GM23338 (cell line): ENCODE measurements at regions not wholly inside any gene's neighbourhood (a gene's known extent, or its start where the extent isn't known, plus 50 kb on each side); places are given as distances from the start of the nearest gene placed in this dataset.

ENCODE experiments used
- ATAC-seq: fragments of 200-7000 bp; cut with Tn5 transposase; 3 replicates; pipeline ENCODE4 v1.9.1; 2020
- DNase-seq: peaks from one replicate; pipeline ENCODE4 v3.0.0-alpha.2; 2015; ENCODE audit warnings: low spot score
- H2AFZ ChIP-seq: fragments of 200-600 bp; sonication (generic); 2 replicates; pipeline ENCODE4 v1.8.0; 2016; ENCODE audit warnings: antibody characterized with exemption, mild to moderate bottlenecking, moderate library complexity
- H3F3A ChIP-seq: fragments of 200-600 bp; sonication (generic); replicated peaks from 2 replicates; pipeline ENCODE4 v1.8.0; 2017; ENCODE audit warnings: antibody characterized with exemption, mixed run types, low read depth
- H3K27ac ChIP-seq: fragments of 200-600 bp; sonication (generic); 2 replicates; pipeline ENCODE4 v1.6.1; 2016; ENCODE audit warnings: low read depth
- H3K27me3 ChIP-seq: fragments of 200-600 bp; sonication (generic); 2 replicates; pipeline ENCODE4 v1.8.0; 2016; ENCODE audit warnings: mild to moderate bottlenecking, mixed run types, moderate library complexity; ENCODE audit not compliant: insufficient read depth
- H3K36me3 ChIP-seq: fragments of 200-600 bp; sonication (generic); 2 replicates; pipeline ENCODE4 v1.8.0; 2016; ENCODE audit warnings: mild to moderate bottlenecking; ENCODE audit not compliant: insufficient read depth
- H3K4me1 ChIP-seq: fragments of 200-600 bp; sonication (generic); 2 replicates; pipeline ENCODE4 v1.8.0; 2016; ENCODE audit warnings: mild to moderate bottlenecking, moderate library complexity; ENCODE audit not compliant: insufficient read depth
- H3K4me2 ChIP-seq: fragments of 200-600 bp; sonication (generic); 2 replicates; pipeline ENCODE4 v1.7.1; 2017; ENCODE audit warnings: mixed run types
- H3K4me3 ChIP-seq: fragments of 200-600 bp; sonication (generic); 2 replicates; pipeline ENCODE4 v1.6.1; 2016; ENCODE audit warnings: mixed run types
- H3K79me2 ChIP-seq: fragments of 200-600 bp; sonication (generic); replicated peaks from 2 replicates; pipeline ENCODE4 v1.8.0; 2017; ENCODE audit warnings: mild to moderate bottlenecking; ENCODE audit not compliant: insufficient read depth
- H3K9me2 ChIP-seq: fragments of 200-600 bp; sonication (generic); 2 replicates; pipeline ENCODE4 v1.8.0; 2017; ENCODE audit not compliant: insufficient read depth
- H4K20me1 ChIP-seq: fragments of 200-600 bp; sonication (generic); replicated peaks from 2 replicates; pipeline ENCODE4 v1.8.0; 2017; ENCODE audit warnings: mild to moderate bottlenecking; ENCODE audit not compliant: insufficient read depth
- H3K27ac Mint-ChIP-seq: 2 replicates; pipeline ENCODE4 v1.8.0; 2020; ENCODE audit warnings: inconsistent platforms, mild to moderate bottlenecking, moderate library complexity, mixed read lengths
- H3K27me3 Mint-ChIP-seq: 3 replicates; pipeline ENCODE4 v1.8.0; 2022; ENCODE audit warnings: low read depth, mild to moderate bottlenecking, moderate library complexity, mixed read lengths, inconsistent platforms; ENCODE audit not compliant: insufficient read depth, poor library complexity
- H3K36me3 Mint-ChIP-seq: 3 replicates; pipeline ENCODE4 v1.8.0; 2021; ENCODE audit warnings: low read depth, mild to moderate bottlenecking, inconsistent platforms, moderate library complexity, mixed read lengths
- H3K4me1 Mint-ChIP-seq: 3 replicates; pipeline ENCODE4 v1.8.0; 2020; ENCODE audit warnings: mild to moderate bottlenecking, inconsistent platforms, mixed read lengths
- H3K4me3 Mint-ChIP-seq: 3 replicates; pipeline ENCODE4 v1.8.0; 2021; ENCODE audit warnings: moderate library complexity, mild to moderate bottlenecking, inconsistent platforms, mixed read lengths
- H3K9me3 Mint-ChIP-seq: 3 replicates; pipeline ENCODE4 v1.8.0; 2020; ENCODE audit warnings: moderate library complexity, mild to moderate bottlenecking, inconsistent platforms, mixed read lengths
- CREB1 ChIP-seq: fragments of 250-450 bp; sonication (Bioruptor Pico); IDR thresholded peaks from 2 replicates; pipeline ENCODE4 v1.5.0; 2020; ENCODE audit warnings: low read depth, mild to moderate bottlenecking, moderate library complexity
- CTCF ChIP-seq, 2 experiments: fragments of 200-600 bp in 1 of 2; sonication (generic) in 1 of 2; conservative IDR thresholded peaks; 2 replicates each; pipeline versions ENCODE4 v1.5.1 to v1.6.1; 2016 to 2017; ENCODE audit warnings: antibody characterized with exemption in 2 of 2, low read depth in 2 of 2, mild to moderate bottlenecking in 2 of 2, moderate library complexity in 1 of 2
- ETS1 ChIP-seq: IDR thresholded peaks from 2 replicates; pipeline ENCODE4 v1.6.1; 2016; ENCODE audit warnings: antibody characterized with exemption
- EZH2 ChIP-seq: fragments of 200-600 bp; sonication (generic); IDR thresholded peaks from one replicate; pipeline ENCODE4 v1.8.0; 2017; ENCODE audit warnings: antibody characterized with exemption, mild to moderate bottlenecking, low read depth; ENCODE audit not compliant: unreplicated experiment
- EZH2phosphoT487 ChIP-seq: fragments of 200-600 bp; sonication (generic); IDR thresholded peaks from one replicate; pipeline ENCODE4 v1.8.1; 2018; ENCODE audit warnings: antibody characterized with exemption; ENCODE audit not compliant: unreplicated experiment
- JUNB ChIP-seq: IDR thresholded peaks from one replicate; pipeline ENCODE4 v1.6.1; 2016; ENCODE audit warnings: antibody characterized with exemption; ENCODE audit not compliant: unreplicated experiment
- NANOG ChIP-seq: IDR thresholded peaks from 2 replicates; pipeline ENCODE4 v1.6.1; 2016; ENCODE audit warnings: antibody characterized with exemption, borderline replicate concordance
- POLR2AphosphoS5 ChIP-seq: IDR thresholded peaks from 2 replicates; pipeline ENCODE4 v1.6.1; 2016; ENCODE audit warnings: antibody characterized with exemption, low read depth
- STAT1 ChIP-seq: IDR thresholded peaks from one replicate; pipeline ENCODE4 v1.6.1; 2016; ENCODE audit warnings: antibody characterized with exemption; ENCODE audit not compliant: unreplicated experiment
- ZNF114 ChIP-seq: fragments of 250-450 bp; sonication (Bioruptor Pico); IDR thresholded peaks from 2 replicates; pipeline ENCODE4 v1.5.0; 2020; ENCODE audit warnings: mild to moderate bottlenecking, moderate library complexity
- ZNF331 ChIP-seq: fragments of 250-450 bp; sonication (Bioruptor Pico); IDR thresholded peaks from 2 replicates; pipeline ENCODE4 v1.5.0; 2020; ENCODE audit warnings: low read depth, mild to moderate bottlenecking, moderate library complexity
- ZNF462 ChIP-seq: fragments of 250-450 bp; sonication (Bioruptor Pico); IDR thresholded peaks from 2 replicates; pipeline ENCODE4 v1.5.0; 2020; ENCODE audit warnings: mild to moderate bottlenecking, moderate library complexity
- TF ChIP-seq, protein P1 (sequence below): IDR thresholded peaks from one replicate; pipeline ENCODE4 v1.6.1; 2018; ENCODE audit warnings: antibody characterized with exemption; ENCODE audit not compliant: unreplicated experiment

DNA sequence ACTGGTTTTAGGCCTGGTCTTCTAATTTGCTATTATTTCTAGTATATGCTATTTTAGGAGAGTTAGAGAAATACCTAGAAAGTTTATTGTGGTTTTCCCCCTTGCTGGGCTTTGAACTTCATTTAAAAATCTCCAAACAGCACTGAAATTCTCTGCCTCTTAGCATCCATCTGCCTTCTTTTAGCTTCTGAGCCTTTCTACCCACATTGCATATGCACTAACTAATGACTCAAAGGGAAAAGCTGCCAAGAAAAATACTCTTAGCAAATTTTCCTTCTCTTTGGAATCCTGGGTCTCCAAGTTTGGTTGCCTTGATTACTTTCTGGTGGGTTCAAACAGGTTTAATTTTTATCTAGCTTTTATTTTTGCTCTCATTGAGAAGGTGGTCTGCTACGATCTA is 408.4 kb upstream of the PTBP2 start:
- Mint-ChIP-seq H3K27ac (no peak overlapping the region), H3K4me1 (peaks cover 9% of the 10 kb centered on the region), H3K27me3 (no peaks in the 10 kb centered on the region), H3K9me3 (no peaks in the 10 kb centered on the region), H3K4me3 (no peak overlapping the region), H3K36me3 (no peaks in the 10 kb centered on the region)
- DNase-seq (no peak), ATAC-seq (no peak)
- no peak for TF ChIP-seq EZH2
- TF ChIP-seq CREB1 (CRISPR knock-in tag): no peak
- TF ChIP-seq CTCF (conservative IDR thresholded peaks at IDR 0.05; ENCODE audit: low read depth in 2 of 2): no peak
- no peak for TF ChIP-seq STAT1
- TF ChIP-seq EZH2phosphoT487: no peak
- TF ChIP-seq JUNB: no peak
- TF ChIP-seq ETS1: no peak
- TF ChIP-seq ZNF331 (CRISPR knock-in tag): no peak
- no peak for TF ChIP-seq POLR2AphosphoS5
- TF ChIP-seq ZNF114 (CRISPR knock-in tag): no peak
- TF ChIP-seq NANOG: no peak
- TF ChIP-seq, protein P1, sequence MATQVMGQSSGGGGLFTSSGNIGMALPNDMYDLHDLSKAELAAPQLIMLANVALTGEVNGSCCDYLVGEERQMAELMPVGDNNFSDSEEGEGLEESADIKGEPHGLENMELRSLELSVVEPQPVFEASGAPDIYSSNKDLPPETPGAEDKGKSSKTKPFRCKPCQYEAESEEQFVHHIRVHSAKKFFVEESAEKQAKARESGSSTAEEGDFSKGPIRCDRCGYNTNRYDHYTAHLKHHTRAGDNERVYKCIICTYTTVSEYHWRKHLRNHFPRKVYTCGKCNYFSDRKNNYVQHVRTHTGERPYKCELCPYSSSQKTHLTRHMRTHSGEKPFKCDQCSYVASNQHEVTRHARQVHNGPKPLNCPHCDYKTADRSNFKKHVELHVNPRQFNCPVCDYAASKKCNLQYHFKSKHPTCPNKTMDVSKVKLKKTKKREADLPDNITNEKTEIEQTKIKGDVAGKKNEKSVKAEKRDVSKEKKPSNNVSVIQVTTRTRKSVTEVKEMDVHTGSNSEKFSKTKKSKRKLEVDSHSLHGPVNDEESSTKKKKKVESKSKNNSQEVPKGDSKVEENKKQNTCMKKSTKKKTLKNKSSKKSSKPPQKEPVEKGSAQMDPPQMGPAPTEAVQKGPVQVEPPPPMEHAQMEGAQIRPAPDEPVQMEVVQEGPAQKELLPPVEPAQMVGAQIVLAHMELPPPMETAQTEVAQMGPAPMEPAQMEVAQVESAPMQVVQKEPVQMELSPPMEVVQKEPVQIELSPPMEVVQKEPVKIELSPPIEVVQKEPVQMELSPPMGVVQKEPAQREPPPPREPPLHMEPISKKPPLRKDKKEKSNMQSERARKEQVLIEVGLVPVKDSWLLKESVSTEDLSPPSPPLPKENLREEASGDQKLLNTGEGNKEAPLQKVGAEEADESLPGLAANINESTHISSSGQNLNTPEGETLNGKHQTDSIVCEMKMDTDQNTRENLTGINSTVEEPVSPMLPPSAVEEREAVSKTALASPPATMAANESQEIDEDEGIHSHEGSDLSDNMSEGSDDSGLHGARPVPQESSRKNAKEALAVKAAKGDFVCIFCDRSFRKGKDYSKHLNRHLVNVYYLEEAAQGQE: no peak
- TF ChIP-seq ZNF462: no peak
- H3K9me2 ChIP-seq: no peaks in the 10 kb centered on the region
- no peak overlapping the region for H3K4me2 ChIP-seq
- H3K4me3 ChIP-seq: no peak overlapping the region
- no peak overlapping the region for H2AFZ ChIP-seq
- H3K36me3 ChIP-seq: no peaks in the 10 kb centered on the region
- no peak overlapping the region for H3K27ac ChIP-seq
- no peaks in the 10 kb centered on the region for H3K4me1 ChIP-seq
- H3F3A ChIP-seq: no peaks in the 10 kb centered on the region
- no peaks in the 10 kb centered on the region for H4K20me1 ChIP-seq
- no peaks in the 10 kb centered on the region for H3K27me3 ChIP-seq
- H3K79me2 ChIP-seq: no peaks in the 10 kb centered on the region
